ENCODE measurements at regions not wholly inside any gene's neighbourhood (a gene's known extent, or its start where the extent isn't known, plus 50 kb on each side); places are given as distances from the start of the nearest gene placed in this dataset.

- TF ChIP-seq CTCF (IDR thresholded peaks at IDR 0.05) (no peak), POLR2AphosphoS5 (IDR thresholded peaks at IDR 0.05) (no peak), POLR2A (IDR thresholded peaks at IDR 0.05) (no peak)
Measured at GRCh38 chr2:108128249-108128648, 111.5 kb upstream of the SULT1C3 start.
